ENCODE measurements at regions not wholly inside any gene's neighbourhood (a gene's known extent, or its start where the extent isn't known, plus 50 kb on each side); places are given as distances from the start of the nearest gene placed in this dataset.
"Not testable (repeated sequence)": the region's sequence is repeated elsewhere in the genome, so short reads cannot be mapped to it uniquely, and the experiment has no call there.

DNA sequence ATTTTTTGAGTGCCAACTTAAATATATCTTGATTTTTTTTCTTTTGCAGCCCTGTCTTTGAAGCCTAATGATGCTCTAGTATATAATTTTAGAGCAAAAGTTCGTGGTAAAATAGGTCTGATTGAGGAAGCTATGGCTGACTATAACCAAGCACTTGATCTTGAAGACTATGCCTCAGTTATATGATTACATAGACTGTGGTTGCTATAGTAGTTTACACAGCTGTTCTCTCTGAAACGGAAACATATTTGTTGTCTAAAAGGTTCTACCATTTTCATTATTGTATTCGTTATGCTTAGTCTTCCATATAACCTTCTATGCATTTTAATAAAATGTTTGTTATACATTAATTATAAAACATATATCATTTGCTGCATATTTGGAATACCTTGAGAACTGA lies 246.7 kb downstream of the TTC6 start:
- DNase-seq (ENCODE audit: low read depth in 2 of 2) = no peak

DNA sequence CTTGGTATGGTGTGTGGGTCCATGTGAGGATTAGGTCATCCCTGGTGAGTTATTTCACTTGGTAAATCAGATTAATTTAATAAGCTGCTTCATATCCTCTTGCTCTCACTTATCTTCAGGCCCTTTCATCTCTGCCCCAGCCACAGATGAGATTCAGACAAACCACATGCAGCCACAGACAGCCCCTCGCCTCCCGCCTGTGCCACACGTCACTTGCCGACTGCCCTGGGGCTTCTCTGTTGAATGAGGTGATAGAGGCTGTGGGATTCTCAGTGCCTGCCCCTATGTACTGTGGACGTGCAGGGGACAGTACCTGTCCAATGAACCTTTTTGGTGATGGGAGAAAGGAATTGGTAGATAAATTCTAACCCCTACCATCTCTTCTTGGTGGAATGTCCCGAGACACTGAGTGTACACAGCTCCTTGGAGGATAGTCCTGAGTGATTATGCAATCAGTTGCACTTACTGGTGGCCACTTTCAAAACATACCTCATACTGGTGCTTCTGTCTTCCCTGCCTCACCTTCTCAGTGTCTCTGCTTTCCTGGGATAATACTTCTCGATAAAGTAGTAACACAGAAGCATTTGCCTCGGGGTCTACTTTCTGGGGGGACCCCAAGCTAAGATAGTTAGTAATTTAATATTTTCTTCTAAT lies 248.7 kb downstream of the TTC6 start:
- no peak for DNase-seq (ENCODE audit: low read depth in 2 of 2)

DNA sequence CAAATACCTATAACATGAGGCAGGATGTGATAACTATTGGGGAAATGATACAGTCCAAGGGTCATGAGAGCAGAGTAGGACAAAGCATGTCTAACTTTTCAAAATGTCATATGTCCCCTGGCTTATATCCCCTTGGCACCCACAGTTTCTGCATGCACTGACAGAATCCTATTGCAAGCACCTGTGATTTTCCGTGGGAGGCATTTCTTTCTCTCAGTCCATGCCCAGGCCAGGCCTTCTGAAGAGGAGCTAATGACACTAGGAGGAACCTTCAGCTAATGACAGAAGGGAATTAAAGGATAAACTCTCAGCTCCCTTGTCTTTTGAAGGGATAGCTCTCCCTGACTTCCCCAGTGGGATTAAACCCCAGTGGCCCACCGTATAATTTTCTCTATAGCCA lies 249.2 kb downstream of the TTC6 start:
- DNase-seq (ENCODE audit: low read depth in 2 of 2) = no peak

DNA sequence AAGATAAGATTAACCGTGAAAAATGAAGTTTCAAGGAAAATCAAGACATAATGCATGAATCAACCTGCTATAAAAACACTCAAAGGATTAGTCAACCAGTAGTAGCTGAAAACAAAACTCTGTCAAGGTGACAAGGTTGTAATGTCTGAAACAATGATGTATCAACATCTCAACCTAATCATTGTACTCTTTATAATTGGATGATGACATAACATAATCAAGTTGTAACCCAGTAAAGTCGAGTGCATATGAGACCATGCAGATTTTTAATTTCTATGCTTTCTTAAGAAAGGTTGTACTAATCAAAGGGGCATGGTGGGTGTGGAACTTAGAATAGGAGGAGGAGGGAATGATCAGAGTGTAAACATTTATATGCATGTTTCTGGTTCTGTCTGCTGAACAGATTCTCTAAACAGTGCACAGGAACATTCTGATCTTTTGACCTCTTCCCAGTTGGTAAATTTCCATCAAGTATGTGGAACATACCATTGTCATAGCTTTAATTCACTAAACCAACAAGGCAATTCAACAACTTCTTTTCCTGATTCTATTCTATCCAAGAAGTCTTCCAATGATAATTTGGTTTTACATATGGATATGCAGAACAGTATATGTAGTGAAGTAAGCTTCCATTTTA lies 253.7 kb downstream of the TTC6 start:
- DNase-seq (ENCODE audit: low read depth in 2 of 2) = no peak

DNA sequence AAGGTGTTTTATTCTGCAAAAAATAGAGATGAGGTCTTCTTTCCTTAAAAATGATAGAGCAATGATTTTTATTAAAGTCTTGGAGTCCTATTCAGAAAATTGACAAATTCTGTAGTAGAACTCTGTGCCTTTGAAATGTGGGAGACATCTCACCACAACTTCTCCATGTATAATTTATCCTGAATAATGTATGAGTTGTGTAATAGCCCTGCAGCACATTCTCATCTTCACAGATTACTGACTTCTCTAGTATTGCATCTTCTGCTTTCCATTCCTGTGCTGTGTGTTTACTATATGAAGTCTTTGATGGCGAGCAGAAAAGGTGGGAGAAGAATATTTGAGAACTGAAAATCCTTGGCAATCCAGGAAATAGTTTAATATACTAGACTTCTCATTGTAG lies 255.6 kb downstream of the TTC6 start:
- DNase-seq (ENCODE audit: low read depth in 2 of 2) = no peak

DNA sequence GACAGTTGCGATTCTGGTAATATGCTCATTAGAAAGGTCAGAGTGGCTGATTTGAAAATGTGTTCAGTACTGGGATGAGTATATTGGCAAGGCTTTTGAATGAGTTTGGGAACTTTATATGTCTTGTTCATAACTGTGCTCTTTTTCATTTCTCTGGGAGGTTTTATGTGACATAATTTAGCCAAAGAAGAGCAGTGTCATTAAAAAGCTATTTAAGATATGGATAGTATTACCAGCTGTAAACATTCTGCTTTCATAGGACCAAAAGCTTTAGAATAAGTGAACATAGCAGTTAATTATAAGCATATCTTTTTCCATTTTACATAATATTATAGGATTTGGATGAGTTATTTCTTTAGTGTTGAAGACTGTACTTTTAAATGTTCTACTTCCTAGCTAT lies 260.4 kb downstream of the TTC6 start:
- DNase-seq (ENCODE audit: low read depth in 2 of 2) = no peak

DNA sequence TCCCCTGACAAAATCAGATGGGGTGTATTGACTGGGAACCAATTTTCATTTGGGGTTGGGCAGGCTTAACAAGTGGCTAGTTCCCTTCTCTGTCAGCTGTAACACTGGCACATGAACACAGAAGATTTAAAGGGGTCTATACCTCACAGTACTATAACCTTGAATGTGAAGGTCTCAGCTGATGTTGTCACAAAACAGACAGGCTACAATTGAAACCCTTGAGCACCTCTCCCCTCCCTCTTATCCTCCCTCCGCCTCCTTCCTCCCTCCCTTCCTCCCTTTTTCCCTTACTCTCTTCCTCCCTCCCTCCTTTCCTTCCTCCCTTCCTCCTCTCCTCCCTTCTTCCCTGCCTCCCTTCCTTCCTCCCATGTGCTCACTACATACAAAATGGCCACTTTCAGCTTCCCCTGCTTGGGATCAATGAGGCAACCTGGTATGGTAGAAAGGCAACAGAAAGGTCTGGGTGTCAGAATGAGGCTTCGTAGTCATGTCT lies 262.4 kb downstream of the TTC6 start:
- no peak for DNase-seq (ENCODE audit: low read depth in 2 of 2)

DNA sequence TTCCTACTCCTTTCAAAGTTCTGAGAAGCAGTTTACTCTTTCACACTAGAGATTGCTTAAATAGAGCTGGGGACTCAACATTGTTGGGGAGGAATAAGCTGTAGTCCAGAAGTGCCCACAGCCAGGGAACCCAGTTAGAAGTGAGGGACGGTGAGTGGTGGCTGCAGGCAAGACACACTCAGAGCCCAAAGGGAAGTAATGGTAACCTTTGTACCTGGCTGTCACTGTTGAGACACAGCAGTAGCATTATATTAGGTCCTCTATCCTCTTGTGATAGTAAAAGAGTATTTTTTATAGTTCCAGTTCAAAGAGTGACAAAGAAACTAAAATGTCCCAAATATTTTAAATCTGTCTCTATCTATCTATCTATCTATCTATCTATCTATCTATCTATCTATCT lies 263.3 kb downstream of the TTC6 start:
- no peak for DNase-seq (ENCODE audit: low read depth in 2 of 2)

DNA sequence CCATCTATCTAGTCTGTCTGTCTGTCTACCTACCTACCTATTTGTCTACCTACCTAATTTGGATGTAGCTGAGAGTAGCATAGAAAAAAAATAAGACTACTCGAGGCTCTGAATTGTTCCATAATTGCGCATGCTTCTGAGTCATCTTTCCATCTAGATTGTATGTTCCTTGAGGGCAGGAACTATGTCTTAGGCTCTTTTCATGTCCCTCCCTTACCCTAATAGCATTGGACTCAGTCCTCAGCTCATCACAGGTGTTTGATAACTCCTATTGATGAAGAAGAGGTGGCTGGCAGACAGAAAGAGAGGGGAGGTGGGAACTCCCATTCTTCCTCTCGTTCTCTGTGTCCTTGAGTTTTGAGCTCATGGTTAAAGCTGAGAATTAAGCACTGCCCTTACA lies 263.7 kb downstream of the TTC6 start:
- no peak for DNase-seq (ENCODE audit: low read depth in 2 of 2)

DNA sequence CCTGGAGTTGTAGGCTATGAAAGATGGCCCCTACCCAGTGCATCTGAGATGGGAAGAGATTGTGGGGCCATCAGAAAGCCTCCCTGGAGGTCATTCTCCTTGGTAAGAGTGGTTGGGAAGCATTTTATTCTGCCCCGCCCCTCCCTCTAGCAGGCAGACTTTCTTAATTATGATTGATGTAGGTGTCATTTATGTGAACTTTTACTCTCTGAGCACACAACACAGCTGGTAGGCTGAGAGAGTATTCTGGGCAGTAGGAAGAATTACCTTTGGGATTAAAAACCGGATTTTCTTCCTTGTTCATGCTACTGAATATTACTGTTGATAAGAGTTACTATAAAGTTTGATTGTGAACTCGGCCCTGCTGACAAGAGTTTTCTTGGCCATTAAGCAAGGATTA lies 266.8 kb downstream of the TTC6 start:
- no peak for DNase-seq (ENCODE audit: low read depth in 2 of 2)

DNA sequence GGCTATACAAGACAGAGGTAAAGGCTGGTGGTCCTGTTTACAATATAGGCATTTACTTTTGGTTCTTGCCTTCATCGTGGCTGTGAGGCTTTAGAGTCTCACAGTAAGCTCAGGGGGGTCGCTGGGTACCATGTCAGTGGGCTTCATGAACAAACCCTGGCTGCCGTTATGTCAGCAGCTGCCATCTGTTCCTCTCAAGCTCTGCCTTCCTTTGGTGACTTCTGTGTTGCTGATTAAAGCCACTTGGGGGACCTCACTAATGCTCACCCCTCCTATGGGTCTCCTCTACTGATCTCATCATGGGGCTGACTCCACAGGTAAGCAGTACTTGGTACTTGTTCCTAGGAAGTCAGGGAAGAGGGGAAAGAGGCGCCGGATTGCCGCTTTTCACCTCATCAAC lies 268.7 kb downstream of the TTC6 start:
- no peak for DNase-seq (ENCODE audit: low read depth in 2 of 2)

DNA sequence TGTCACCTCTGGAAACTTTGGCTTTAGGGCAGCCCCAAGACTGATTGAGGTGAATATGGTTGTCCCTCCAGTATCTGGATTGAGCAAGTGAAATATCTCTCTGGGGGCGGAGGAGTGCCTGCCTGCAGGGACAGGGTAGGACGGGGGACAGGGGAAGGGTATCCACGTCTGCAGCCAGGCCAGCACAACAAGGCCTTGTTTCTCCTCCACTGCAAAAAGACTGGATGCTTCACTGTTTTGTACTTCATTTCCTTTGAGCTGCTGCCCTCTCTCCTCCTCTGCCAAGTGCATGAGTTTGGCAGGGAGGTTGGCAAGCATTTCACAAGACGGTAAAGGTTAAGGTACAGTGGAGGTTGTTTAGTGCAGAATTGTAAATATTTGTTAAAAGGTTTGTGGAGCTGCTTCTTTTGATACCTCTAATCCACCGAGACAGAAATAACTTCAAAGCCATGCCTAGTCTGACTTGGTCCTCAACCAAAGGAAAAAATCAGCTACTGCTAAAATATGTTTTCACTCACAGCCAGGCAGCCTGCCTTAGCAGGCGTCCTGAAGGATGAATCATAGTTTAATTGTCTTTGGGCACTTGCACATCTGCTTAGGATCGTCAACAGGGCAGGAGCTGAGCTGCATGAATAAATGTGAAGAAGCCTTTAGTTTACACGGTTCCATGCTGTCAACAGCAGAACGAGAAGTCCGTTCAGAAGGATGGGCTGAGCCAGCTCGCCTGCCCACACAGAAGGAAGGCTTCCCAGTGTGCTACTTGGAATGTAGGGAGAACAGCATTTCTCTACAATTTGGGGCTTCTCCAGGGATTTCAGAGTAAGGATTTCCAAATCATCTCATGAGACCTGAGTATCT lies 269.7 kb downstream of the TTC6 start:
- DNase-seq (ENCODE audit: low read depth in 2 of 2) = no peak

DNA sequence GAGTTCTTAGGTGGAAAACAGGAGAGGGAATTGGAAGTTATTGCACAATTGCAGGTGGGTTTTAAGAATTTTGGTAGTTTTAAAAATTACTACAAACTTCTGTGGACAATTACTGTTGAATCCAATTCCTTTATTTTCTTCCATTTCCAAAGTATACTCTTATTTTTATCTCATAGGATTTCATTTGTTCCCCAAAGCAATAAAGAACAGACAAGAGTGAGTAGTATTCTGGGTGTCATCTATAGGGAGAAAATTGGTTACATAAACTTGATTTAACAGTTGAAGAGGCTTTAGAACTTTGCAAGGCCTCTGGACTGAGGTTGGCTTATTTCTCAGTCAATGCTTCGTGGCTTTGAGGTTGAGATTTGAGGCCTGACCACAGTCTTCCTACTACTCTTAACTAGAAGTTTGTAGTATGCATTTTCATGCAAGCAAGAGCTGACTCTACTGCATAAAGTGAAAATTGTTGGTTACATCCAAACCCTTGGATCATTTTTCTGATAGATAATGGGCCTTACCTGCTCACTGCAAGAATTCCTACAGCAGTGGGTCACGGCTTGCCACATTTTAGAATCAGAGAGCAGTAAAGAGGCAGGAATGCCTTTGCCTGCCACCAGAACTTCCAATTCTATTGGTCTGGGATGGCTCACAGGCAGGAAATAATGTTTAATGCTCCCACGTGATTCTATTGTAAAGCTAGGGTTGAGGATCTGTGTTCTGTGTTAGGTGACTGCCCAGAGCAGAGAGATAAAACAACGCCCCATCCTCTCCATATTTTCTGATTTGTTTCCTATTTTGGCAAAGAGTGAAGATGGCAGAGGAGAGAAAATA lies 270.5 kb downstream of the TTC6 start:
- DNase-seq (ENCODE audit: low read depth in 2 of 2) = no peak

DNA sequence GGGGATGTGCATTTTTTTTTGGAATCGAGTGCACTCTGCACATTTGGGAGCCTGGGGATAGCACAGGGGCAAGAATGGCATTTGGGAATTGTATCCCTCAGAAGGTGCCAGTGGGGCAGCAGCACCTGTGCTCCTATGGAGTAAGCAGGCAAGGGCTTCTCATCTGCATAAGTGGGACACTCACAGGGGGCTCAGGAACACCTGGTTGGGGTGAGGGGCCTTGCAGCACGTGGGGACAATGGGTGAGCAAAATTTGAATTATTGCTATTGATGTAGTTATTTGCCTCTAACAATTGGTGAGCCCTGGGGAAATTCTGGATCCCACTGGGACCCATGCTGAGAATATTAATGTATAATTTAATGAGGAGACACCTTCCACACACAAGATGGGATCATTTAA lies 274.2 kb downstream of the TTC6 start:
- no peak for DNase-seq (ENCODE audit: low read depth in 2 of 2)

DNA sequence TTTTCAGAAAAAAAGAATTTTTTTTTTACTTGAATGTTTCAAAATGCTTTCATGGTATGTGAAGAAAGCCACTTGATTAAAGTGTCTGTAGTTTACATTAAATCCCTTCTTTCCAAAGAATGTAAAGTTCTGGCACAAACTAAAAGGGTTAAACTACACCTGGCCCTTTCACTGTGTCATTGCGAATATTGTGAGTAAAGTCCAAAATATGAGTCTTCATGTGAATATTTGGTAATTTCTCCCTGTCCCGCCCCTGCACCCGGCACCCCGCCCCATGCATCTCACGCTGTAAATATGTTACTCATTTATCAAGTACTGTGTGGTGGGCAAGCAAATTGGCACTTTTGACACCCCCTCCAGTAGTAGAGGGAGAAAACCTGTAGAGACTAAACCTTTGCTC lies 274.7 kb downstream of the TTC6 start:
- DNase-seq (ENCODE audit: low read depth in 2 of 2) = no peak

DNA sequence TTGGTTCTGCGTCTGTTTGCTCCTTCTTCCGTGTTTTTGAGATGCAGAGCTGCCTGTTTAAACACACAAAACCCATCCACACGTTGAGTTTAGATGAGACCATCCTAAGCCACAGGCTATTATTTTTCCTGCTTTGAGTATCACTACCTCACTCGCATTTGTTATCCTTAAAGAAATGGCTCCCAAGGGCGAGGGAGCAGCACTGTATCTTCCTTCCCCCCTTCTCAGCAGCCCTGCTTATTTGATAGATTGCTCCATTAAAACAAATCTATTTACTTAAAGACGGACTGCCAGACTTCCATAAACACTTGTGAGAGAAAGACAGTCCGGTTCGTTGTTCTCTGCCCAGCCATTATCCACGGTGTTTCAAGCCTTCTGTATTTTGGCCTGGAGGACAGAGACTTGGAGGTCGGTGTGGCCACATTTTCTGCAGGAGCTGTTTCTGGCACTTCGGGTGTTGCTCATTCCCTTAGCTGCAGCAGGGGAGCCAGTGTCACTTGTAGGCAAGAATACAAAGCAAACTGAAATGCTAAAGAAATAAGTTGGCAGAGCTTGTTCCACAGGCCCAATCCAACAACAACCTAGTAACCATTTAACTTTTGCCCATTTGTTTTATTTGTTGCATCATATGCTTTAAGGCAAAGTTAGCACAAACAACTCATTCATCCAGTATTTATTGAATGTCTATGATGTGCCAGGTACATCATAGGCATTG lies 275.4 kb downstream of the TTC6 start:
- DNase-seq (ENCODE audit: low read depth in 2 of 2) = no peak

DNA sequence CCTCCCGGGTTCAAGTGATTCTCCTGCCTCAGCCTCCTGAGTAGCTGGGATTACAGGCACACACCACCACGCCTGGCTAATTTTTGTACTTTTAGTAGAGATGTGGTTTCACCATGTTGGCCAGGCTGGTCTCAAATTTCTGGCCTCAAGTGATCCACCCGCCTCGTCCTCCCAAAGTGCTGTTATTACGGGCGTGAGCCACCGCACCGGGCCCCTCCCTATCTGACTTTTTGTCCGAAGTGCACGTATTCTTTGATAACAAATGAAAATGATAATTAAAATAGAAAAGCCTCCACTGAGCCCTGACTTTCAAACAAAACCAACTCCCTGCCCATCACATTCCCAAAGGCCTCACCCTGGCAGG lies 278.6 kb downstream of the TTC6 start:
- not testable (repeated sequence) for DNase-seq (ENCODE audit: low read depth in 2 of 2)

DNA sequence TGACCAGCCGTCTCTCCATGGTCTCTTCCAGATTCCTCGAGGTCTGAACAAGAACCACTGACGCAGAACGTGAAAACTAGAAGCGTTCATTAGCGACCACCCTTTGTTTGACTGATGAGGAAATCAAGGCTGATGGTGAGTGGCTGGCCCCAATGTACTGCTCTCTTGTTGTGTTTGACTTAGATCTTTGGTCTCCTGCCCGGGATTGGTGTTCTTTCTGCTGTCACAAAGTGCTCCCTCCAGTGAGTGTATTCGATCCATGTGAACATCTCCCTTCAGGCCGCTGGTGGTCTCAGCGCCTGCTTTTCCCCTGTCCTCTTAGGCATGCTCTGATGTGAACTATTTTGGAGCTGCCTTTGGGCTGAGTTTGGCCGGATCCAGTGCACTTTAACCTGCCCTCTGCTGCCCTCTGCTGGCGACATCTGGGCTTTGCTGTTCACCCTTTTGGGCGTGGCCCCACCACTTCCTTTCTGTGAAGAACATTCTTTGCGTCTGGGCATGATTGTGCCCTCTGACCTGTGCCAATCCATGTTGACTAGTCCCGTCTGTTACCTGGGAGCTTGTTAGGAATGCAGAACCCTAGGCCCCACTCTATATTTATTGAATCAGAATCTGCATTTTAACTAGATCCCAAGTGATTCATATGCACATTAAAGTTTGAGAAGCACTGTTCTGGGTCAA lies 279.1 kb downstream of the TTC6 start:
- DNase-seq (ENCODE audit: low read depth in 2 of 2) = peak; percentile 14 to 59

DNA sequence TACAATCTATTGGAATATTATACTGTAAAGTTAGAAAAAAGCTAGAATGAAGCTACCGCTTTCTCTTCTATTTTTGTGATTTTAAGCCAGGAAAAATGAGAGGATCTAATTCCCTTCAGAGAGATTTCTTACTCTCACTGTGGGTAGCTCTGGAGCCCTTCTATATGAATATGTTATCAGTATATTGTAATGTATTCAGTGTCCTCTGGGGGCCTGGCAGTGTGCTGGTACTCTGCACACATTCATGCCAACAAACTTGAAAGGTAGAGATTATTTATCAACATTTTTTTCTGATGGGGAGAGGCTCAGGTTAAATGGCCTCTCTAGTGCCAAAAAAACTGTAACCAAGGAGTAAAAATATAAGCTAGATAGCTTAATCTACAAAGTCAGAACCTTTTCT lies 292.8 kb downstream of the TTC6 start:
- DNase-seq (ENCODE audit: low read depth in 2 of 2) = no peak

DNA sequence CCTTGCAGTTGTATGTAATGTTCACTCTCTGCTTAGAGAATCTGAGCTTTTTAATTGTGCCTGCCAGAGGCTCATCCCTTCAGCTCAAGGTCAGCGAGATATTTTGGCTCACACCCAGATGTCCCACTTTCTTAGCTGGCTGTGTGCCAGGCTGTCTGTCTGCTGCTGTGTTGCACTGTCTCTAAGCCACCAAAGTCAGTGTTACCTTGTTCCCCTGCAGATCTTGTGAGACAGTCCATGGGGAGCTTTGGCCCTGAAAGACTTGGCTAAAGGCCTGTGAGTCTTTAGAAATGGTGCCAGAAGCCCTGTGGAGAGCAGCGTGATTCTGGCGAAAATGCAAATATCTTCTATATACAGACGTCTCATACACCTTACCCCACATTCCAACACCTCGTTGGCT lies 293.7 kb downstream of the TTC6 start:
- DNase-seq (ENCODE audit: low read depth in 2 of 2) = no peak

DNA sequence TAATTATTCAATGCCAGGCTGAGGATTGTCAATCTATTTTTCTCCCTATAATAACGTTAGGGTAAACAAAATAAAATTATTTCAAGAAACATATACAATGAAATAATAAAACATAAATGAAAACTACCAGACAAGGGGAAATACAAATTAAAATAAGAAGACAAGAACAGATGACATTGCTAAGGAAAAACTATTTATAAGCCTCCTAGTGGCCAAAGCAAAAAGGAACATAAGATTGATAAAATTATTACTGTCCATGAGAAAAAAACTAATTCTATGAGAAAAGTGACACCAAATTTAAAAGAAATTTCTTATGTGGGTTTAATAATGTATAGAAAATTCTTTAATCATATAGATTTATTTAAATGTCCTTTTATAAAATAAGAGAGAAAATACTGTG lies 294.7 kb downstream of the TTC6 start:
- no peak for DNase-seq (ENCODE audit: low read depth in 2 of 2)
